GM21737 (cell line): ENCODE measurements at regions not wholly inside any gene's neighbourhood (a gene's known extent, or its start where the extent isn't known, plus 50 kb on each side); places are given as distances from the start of the nearest gene placed in this dataset.
"Not testable (repeated sequence)": the region's sequence is repeated elsewhere in the genome, so short reads cannot be mapped to it uniquely, and the experiment has no call there.

ENCODE experiments used
- ATAC-seq: cut with Tn5 transposase; IDR thresholded peaks from one replicate; pipeline ENCODE4 v1.9.1; 2021; ENCODE audit warnings: mild to moderate bottlenecking, moderate library complexity; ENCODE audit not compliant: unreplicated experiment

DNA sequence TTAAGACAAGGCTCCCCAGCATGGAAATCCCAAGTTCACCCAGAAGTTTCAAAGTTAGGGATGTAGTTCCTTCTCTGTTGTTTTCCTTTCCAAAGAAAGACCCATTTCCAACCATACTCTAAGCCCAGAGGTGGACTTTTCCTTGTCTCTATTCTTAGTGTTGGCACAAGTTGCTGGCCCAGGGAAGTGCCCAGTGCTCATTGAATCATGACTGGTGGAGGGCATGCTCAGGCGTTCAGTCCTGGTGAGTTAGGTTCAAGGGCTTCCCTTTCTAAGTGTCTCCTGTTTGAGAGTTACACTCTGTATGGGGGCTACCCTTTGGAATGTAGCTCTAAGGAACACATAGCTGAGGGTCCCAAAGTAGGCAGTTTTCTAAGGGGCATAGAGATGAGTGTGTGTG, 389.5 kb downstream of the KCNRG start:
- no peak for ATAC-seq

DNA sequence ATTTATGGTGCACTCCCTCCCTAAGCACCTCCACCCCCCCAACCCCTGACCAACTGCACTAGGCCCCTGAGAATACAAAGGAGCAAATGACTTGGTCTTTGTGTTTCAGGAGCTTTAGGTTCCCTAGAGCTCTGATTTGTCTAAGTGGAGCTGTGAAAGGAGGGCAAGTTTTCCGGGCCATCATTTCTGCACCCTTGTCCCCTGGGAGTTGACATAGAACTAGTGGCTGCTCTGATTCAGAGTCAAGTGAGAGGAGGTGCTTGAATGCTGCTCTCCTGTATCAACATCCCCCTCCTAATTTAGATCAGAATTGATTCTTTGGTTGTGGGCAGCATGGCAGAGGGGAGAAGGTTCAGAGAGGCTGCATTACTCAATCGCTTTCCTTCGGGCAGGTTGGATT, 391.6 kb downstream of the KCNRG start:
- no peak for ATAC-seq

DNA sequence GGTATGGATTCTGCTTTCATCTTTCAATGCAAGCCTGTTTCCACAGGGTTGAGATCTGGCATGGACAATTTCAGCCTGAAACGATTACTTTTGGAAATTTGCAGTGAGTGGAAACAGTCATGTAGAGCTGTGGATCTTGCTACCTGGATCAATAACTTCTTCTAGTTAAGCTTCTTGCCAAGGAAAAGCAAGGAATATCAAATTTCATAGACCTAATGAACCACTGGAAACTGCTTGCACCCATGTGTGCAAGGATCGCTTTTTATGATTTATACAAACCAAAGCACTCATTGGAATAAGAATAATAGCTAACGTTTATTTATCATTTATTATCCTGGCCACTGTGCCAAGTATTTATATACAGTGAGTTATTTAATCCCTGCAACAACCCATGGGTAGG, 392.8 kb downstream of the KCNRG start:
- ATAC-seq: no peak

DNA sequence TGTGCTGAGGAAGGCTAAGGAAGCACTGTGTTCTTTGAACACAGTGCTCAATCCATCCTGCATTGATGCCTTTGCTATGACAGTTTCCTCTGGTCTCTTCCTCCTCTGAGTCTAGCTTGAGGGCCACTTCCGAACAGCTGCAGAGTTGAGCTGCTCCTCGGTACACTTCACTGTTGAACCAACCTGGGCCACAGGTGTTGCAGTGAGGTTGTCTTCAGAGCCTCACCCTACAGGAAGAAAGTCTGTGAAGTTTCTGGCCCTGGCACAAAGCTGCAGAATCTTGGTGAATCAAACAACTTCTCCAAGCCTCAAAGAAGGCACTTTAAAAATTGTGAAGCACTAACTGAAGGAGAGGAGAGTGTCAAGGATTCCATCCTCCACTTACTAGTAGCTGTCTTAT, 394.0 kb downstream of the KCNRG start:
- ATAC-seq: no peak

DNA sequence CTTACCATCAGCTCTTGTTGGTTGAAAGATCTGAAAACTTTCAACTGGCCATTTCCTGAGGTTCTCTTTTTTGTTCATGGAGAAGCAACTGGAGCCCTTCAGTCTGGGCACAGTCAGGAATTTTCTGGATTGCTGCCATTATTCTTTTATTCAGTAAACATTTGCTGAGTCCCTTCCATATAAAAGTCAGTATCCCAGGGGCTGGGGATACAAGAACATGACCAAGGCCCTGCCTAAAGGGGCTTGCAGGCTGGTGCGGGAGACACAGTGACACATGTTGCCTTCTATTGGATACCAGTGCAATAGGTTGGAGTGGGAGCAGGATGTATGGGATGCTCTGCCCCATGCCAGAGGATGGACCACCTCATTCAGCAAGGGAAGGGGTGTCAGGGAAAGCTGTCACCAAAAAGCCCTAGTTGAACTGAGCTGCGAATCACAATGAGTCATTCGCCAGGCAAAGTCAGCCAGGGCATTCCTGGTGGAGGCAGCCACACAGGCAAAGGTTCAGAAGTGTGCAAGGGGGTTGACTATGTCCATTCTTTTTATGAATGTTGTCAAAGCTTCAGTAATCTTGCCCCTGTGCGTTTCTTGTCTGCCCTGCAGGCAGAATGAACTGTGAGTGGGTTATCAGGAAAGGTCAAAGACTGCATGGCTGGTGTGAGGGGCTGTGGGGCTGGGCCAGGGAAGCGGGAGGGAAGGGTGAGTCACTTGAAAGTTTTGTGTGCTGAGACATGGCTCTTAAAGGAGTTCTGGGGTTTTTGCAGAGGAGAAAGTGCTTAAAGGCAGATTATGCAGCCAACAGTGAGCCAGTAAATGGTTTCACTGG, 395.9 kb downstream of the KCNRG start:
- ATAC-seq: no peak

DNA sequence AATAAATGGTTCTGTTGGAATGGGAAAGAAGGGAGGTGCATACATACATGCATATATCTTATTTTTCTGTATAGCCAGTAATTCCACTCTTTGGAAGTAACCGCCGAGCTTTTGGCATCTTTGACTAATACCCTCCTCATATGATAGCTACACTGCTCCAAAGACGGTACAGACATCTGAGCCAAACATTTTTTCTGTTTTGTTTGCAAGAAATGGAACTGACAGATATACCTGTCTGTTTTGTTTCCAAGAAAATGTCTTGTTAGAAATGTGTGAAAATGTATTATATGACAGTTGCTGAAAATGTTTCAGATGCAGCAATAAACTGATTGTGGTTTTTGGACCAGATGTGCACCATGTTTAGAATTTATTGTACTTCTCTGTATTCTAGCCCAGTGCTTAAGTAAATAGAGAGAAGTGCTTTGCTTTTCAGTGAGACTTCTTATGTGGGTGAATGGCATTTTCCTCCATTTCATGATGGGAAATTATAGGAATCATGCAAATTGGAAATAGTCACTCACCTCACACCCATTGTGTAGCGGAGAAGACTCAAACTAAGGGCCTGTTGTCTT, 396.9 kb downstream of the KCNRG start:
- no peak for ATAC-seq

DNA sequence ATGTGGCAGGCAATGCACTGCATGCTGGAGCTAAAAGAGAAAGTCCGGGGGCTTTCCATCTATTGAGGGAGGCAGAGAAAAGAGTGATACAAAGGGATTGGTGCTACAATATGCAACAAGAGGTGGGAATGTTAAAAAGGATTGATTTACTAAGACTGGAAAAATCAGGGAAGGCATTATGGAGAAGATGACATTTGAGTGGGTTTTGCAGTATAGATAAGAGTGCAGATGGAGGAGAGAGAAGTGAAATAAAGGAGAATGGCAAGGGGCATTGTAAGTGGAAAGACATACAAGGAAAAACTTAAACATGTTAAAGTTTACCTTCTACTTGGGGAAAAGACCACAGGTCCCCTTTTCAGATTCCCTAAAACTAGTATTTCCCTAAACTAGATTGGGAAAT, 399.4 kb downstream of the KCNRG start:
- ATAC-seq: no peak

DNA sequence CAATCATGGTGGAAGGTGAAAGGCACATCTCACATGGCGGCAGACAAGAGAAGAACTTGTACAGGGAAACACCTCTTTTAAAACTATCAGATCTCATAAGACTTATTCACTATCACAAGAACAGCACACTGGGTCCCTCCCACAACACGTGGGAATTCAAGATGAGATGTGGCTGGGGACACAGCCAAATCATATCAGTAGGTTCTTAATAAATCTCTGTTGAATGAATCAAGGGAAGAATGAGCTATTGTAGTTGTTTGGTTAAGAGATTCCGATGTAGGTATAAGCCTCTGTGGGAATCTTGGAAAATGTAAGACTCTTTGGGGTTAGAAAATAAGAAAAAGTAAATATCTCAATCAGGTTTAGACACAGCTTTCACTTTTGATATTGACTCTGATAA, 400.2 kb downstream of the KCNRG start:
- no peak for ATAC-seq

DNA sequence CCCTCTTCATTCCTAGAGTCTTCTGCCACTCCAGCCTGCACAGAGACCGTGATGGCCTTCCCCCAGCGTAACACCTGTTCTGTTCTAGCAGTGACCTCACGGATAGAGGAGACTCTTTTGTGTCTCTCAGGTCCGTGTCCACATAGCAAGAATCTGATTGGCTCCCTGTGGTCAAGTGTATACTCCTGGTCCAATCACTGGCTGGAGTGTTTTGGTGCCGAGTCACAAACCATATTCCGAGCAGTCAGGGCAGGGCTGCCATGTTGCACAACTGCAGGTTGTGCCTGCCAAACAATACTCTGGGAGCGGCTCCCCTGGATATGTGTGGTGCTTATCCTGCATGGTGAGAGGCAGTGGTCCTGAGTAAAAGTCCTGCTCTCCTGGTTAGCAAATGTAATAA, 402.4 kb downstream of the KCNRG start:
- ATAC-seq: no peak

DNA sequence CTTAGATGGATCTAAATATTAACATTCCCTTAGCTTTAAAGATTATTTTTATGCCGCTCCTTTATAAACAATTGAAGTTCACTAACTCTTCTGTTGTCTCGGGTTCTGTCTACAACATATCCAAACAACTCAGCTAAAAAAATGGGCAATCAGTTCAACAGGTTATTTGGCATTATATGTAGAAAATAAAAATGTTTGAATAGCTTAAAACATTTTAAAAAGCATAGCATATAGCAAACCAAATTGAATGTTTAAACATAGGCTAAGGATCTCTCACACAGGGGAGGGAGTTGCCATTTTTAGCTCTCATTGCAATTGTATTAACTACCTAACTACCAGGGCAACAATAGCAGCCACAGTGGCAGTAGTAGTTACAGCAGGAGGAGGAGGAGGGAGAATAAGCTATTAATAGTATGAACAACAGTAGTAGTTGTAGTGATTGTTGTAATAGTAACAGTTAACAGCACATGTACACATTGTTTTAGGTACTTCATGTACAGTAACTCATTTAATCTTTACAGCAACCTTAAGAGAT, 404.2 kb downstream of the KCNRG start:
- no peak for ATAC-seq

DNA sequence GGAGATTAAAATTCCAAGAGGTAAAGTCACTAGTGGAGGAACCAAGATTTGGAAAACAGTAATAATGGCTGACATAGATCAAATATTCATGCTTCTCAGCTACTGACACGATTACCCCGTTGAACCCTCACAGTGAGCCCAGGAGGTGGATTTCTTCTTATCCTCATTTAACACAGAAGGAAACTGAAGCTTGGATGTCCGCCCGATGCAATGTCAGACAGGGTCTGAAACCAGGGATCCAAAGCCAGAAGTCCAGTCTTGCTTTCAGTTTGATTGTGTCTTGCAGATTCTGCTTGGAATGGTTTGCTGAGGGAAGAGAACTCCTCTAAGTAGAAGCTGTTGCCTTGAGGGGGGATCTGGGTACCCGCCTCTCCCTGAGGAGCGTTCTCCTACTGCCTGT, 404.7 kb downstream of the KCNRG start:
- no peak for ATAC-seq

DNA sequence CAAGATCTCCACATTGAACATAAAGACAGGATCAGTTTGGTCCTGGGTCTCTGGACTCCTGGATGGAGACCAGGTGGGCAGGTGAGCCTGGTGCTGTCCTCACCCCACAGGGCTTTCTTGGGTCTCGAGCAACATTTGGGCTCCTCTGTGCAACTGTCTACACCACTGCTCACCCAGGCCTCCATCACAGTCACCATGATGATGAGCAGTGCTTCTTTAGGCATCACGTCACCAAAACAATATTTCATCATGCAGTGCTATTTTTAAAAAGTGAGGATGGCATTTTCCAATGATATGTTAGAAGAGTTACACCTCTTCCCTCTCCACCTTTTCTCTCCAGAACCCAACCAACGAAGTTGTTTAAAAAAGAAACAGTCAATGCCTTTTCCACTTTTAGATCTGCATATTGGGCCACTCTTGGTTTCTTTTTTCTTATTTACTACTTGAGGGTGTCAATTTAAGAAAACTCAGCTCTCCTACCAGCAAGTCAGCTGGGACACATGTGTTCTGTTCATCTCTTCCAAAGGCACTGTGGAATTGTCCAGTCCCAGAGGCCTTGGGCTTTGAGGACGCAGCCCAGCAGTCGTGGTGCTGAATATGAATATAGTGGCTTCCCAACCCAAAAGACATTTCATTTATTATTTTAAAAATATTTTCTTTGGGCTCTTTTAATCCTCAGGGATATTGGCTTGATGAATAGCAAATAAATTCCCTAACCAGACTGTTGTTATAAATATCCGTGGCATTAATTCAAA, 405.7 kb downstream of the KCNRG start:
- no peak for ATAC-seq

DNA sequence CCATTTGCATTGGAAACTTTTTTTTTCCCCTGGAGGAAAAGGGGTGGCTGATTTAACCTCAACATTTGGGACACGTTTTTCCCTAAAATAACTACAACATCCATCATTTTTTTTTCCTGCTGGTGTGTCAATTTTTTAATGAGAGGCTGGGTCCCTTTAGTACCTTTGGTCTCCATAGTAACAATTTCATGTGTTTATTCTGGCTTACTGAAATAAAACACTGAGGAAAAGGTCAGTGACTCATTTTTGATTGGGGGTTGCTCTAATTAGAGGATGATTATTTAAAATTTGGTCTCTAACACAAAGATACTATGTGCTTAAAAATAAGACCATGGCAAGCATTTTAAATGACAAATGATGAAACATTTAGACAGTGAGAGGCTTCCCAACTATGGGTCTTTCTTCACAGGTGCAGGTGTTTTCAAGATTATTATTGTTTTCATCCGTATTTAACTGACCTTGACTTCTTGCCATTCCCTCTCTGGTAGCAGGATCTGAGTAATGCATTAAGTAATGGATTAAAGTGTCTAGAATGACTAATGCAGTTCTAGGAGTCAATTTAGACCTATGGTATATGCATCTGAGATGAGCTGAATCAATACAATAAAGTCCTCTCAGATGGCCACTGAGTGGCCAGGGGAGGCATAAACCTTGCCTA, 406.4 kb downstream of the KCNRG start:
- no peak for ATAC-seq

DNA sequence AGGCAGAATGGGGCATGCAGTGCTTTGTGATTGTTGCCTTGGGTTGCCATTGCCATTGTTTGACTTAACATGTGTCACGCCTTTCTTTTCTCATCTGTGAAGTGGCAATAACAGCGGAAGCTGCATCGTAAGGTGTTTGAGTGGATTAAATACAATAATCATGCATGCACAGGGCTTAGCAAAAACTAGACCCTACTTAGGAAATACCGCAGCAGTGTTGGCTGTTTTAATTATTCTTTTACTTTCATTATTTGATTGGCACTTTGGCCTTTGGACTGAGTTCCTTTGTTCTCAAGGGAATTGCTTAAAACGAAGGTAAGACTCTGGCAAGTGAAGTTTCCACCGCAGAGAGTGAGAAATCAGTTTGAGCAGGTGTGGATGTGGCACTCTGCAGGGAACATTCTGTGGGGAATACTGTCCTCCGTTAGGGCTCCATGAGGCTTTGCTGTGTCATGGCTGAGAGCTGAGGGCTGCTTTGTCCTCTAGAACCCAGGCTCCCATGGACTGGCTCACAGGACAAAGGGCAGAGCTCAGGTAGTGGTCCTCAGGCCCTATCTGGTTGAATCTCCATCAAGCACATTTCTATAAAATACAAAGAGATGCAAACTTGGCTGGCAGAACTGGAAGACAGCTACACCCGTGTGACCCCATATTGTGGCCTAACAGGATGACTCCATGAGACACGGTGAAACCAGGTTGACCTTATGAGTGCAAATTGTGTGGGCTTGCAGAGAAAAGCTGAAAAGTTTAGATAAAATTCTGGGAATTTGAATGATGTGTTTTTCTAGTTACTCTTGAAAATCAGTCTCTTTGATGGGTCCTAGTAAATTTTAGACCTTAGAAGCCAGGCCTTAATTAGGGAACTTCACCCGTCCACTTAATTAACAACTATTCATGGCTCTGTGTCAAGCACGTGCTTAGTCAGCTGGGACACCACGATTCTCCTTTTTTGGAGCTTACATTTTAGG, 407.2 kb downstream of the KCNRG start:
- no peak for ATAC-seq

DNA sequence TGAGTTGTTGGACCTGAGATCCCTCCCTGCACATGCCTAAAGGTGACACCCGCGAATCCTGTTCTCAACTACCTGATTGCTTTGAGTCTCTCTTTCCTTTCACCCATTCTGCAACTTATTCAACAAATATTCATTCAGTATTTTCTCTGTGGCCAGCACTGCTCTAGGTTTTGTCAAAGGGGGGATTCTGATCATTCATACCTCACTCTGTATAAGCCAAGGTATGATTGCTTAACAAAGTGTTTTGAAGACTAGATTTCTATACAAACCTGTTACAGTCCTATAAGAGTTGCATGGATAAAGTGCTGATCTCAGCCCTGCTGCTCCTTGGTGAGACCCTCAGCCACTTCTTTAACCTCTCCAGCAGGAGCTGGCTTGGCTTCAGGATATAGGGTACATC, 409.7 kb downstream of the KCNRG start:
- ATAC-seq: no peak

DNA sequence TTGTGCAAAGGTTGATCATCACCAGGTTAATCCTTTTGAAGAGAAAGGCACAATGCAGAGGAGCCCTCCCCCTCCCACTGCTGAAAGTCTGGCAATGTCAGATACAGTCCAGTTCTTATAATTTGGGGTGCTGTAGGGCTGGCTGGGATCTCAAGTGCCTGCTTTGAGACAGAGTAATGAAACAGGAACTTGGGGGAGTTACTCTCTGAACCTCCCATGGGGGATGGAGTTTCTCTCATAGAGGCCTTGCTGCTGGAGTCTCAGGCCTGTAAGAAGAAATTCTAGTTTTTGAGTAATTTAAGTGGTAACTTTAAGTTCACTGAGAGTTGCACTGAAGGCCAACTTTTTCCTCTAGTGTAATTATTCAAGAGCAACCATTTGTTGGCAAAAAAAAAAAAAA, 410.5 kb downstream of the KCNRG start:
- ATAC-seq: no peak

DNA sequence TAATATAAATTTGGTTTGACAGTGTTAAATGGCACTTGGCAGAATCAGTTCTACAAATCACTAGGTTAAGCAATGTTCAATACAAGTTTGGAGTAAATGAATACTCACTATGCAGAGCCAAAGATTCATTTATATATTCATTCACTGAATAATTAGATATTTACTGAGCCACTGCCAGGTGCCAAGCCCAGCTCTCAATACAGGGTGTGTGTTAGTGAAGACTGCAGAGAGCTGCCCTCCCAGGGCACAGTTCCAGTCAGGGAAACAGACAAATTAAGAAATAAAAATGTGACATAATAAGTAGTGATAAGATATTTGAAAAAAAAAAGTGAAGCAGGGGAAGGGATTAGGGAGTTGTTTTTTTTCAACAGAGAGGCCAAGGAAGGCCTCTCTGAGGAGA, 411.7 kb downstream of the KCNRG start:
- ATAC-seq: no peak

DNA sequence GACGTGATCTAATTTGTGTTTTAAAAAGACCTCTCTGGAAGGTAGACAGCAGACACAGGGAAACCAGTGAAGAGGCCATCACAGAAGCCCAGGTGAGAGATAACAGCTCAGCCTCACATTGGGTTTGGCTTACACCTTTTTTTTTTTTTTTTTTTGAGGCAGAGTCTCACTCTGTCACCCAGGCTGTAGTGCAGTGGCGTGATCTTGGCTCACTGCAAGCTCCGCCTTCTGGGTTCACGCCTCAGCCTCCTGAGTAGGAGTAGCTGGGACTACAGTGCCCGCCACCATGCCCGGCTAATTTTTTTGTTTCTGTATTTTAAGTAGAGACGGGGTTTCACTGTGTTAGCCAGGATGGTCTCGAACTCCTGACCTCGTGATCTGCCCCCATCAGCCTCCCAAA, 412.3 kb downstream of the KCNRG start:
- not testable (repeated sequence) for ATAC-seq

DNA sequence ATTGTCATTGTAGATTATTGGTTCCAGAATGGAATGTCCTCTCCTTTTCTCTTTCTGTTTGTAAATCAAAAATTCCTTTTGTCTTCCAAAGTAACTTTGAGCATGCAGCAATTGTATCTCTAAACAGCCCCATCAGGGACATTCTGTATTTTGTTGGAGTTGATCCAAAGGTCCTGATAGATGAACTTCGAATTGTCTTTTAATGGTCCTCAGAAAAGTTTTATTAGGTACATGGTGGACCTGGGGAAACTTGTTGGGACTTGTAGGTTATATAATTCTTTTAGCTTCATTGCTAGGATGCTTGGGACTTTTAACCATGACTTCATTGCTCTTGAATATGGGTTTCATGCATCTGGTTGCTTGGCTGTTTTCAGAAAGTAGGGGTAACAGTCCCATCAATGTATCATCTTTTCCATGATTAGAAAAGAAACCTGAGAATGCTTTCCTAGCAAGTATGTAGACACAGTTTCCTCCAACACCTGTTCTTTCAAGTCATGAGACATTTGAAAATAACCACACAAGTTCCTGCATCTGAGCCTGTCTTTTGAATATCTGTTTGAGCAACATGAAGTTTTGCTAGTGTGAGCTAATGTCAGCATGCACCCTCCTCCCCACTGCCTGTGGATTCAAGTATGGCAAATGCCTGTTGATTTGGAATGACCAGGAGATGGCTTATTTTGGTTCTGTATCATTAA, 413.1 kb downstream of the KCNRG start:
- ATAC-seq: no peak

DNA sequence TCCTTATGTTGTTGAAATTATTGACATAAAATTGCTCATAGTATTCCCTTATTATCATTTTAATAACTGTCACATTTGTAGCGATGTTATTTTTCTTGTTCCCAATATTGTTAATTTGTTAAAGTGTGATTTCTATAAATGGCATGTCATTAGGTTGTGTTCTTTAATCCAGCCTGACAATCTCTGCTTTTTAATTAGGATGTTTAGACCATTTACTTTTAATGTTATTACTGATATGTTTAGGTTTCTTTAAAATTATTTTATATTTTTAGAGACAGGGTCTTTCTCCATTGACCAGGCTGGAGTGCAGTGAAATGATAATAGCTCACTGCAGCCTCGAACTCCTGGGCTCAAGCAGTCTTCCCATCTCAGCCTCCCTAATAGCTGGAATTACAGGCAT, 408.5 kb downstream of the DLEU7 start:
- no peak for ATAC-seq
